Hepatocyte (in vitro differentiated cells): ENCODE measurements at regions not wholly inside any gene's neighbourhood (a gene's known extent, or its start where the extent isn't known, plus 50 kb on each side); places are given as distances from the start of the nearest gene placed in this dataset.

Experiments
- DNase-seq: peaks from one replicate; pipeline ENCODE4 v3.0.0-alpha.2; 2016; ENCODE audit warnings: low spot score
- H2AFZ ChIP-seq: fragments of 200-600 bp; sonication (generic); 2 replicates; pipeline ENCODE4 v1.6.0; 2016; ENCODE audit warnings: antibody characterized with exemption, mild to moderate bottlenecking
- H3K27ac ChIP-seq: fragments of 200-600 bp; sonication (generic); 2 replicates; pipeline ENCODE4 v1.5.1; 2016; ENCODE audit warnings: mild to moderate bottlenecking
- H3K27me3 ChIP-seq: fragments of 200-600 bp; sonication (generic); 2 replicates; pipeline ENCODE4 v1.6.1; 2016
- H3K36me3 ChIP-seq: fragments of 200-600 bp; sonication (generic); replicated peaks from 2 replicates; pipeline ENCODE4 v1.5.1; 2016; ENCODE audit warnings: low read depth; ENCODE audit not compliant: insufficient read depth
- H3K4me1 ChIP-seq: fragments of 200-600 bp; sonication (generic); 2 replicates; pipeline ENCODE4 v1.5.1; 2016; ENCODE audit warnings: mild to moderate bottlenecking, moderate library complexity; ENCODE audit not compliant: insufficient read depth
- H3K4me2 ChIP-seq: fragments of 200-600 bp; sonication (generic); 2 replicates; pipeline ENCODE4 v1.6.0; 2016
- H3K4me3 ChIP-seq: fragments of 200-600 bp; sonication (generic); 2 replicates; pipeline ENCODE4 v1.5.1; 2016; ENCODE audit warnings: mild to moderate bottlenecking
- H3K79me2 ChIP-seq: fragments of 200-600 bp; sonication (generic); 2 replicates; pipeline ENCODE4 v1.6.0; 2017; ENCODE audit warnings: mild to moderate bottlenecking
- H3K9me2 ChIP-seq: fragments of 200-600 bp; sonication (generic); replicated peaks from 2 replicates; pipeline ENCODE4 v1.6.0; 2017; ENCODE audit warnings: mild to moderate bottlenecking; ENCODE audit not compliant: insufficient read depth
- H3K9me3 ChIP-seq: fragments of 200-600 bp; sonication (generic); 2 replicates; pipeline ENCODE4 v1.5.1; 2016; ENCODE audit warnings: low read depth, mild to moderate bottlenecking
- H4K20me1 ChIP-seq: fragments of 200-600 bp; sonication (generic); 2 replicates; pipeline ENCODE4 v1.6.0; 2016; ENCODE audit warnings: mild to moderate bottlenecking; ENCODE audit not compliant: insufficient read depth, poor library complexity, severe bottlenecking
- CTCF ChIP-seq: fragments of 200-600 bp; sonication (generic); IDR thresholded peaks from 2 replicates; pipeline ENCODE4 v1.5.1; 2016; ENCODE audit warnings: antibody characterized with exemption, mild to moderate bottlenecking; ENCODE audit not compliant: poor library complexity
- EZH2 ChIP-seq: fragments of 200-600 bp; sonication (generic); IDR thresholded peaks from 2 replicates; pipeline ENCODE4 v1.6.1; 2016; ENCODE audit warnings: antibody characterized with exemption, mild to moderate bottlenecking, borderline replicate concordance
- EZH2phosphoT487 ChIP-seq: fragments of 200-600 bp; sonication (generic); IDR thresholded peaks from one replicate; pipeline ENCODE4 v1.6.1; 2018; ENCODE audit warnings: antibody characterized with exemption, mild to moderate bottlenecking, low read depth, moderate library complexity; ENCODE audit not compliant: unreplicated experiment, severe bottlenecking
- WGBS: methylation state at CpG from one replicate; pipeline ENCODE4 v1.1.6; 2016; ENCODE audit warnings: low lambda C conversion rate; ENCODE audit errors: missing lambda C conversion rate; 5-methylcytosine and 5-hydroxymethylcytosine counted together

GRCh38 chr4:112840061-112840460 is 203.1 kb downstream of the LARP7 start:
- Histone ChIP-seq H3K4me3 (no peak overlapping the region), H3K27ac (no peak overlapping the region), H3K4me2 (no peak overlapping the region), H4K20me1 (no peaks in the 10 kb centered on the region), H3K9me3 (no peaks in the 10 kb centered on the region), H3K27me3 (no peaks in the 10 kb centered on the region), H3K79me2 (no peaks in the 10 kb centered on the region), H3K4me1 (no peaks in the 10 kb centered on the region), H3K9me2 (no peaks in the 10 kb centered on the region), H2AFZ (no peak overlapping the region), H3K36me3 (no peaks in the 10 kb centered on the region)
- no peak for TF ChIP-seq EZH2
- no peak for TF ChIP-seq CTCF
- no peak for TF ChIP-seq EZH2phosphoT487
- no peak for DNase-seq

GRCh38 chr4:112840619-112841018 is 203.7 kb downstream of the LARP7 start:
- no peaks in the 10 kb centered on the region for H3K36me3 ChIP-seq
- no peak overlapping the region for H3K4me2 ChIP-seq
- H3K9me3 ChIP-seq, result no peaks in the 10 kb centered on the region
- no peaks in the 10 kb centered on the region for H4K20me1 ChIP-seq
- 100% methylated on average over 1 of the region's 1 CpG for WGBS
- no peaks in the 10 kb centered on the region for H3K79me2 ChIP-seq
- no peak for TF ChIP-seq EZH2phosphoT487
- no peak for TF ChIP-seq CTCF
- no peak for TF ChIP-seq EZH2
- no peak for DNase-seq
- no peak overlapping the region for H3K27ac ChIP-seq
- no peak overlapping the region for H3K4me3 ChIP-seq
- no peaks in the 10 kb centered on the region for H3K9me2 ChIP-seq
- no peaks in the 10 kb centered on the region for H3K27me3 ChIP-seq
- H2AFZ ChIP-seq, result no peak overlapping the region
- no peaks in the 10 kb centered on the region for H3K4me1 ChIP-seq

GRCh38 chr4:112842513-112842912 is 205.6 kb downstream of the LARP7 start:
- TF ChIP-seq CTCF (no peak), EZH2 (no peak), EZH2phosphoT487 (no peak)
- DNase-seq, result no peak
- 90% methylated on average over 10 of the region's 10 CpGs for WGBS

GRCh38 chr4:112845386-112845785 is 204.1 kb upstream of the ANK2 start:
- H2AFZ ChIP-seq, result no peak overlapping the region
- TF ChIP-seq CTCF, result no peak
- TF ChIP-seq EZH2phosphoT487, result no peak
- TF ChIP-seq EZH2, result no peak
- no peak overlapping the region for H3K4me2 ChIP-seq
- no peaks in the 10 kb centered on the region for H3K9me3 ChIP-seq
- H3K27me3 ChIP-seq, result no peaks in the 10 kb centered on the region
- WGBS, result 83% methylated on average over 3 of the region's 3 CpGs
- no peaks in the 10 kb centered on the region for H4K20me1 ChIP-seq
- H3K4me1 ChIP-seq, result no peaks in the 10 kb centered on the region
- H3K36me3 ChIP-seq, result no peaks in the 10 kb centered on the region
- H3K4me3 ChIP-seq, result no peak overlapping the region
- H3K79me2 ChIP-seq, result no peaks in the 10 kb centered on the region
- no peaks in the 10 kb centered on the region for H3K9me2 ChIP-seq
- H3K27ac ChIP-seq, result no peak overlapping the region
- DNase-seq, result no peak

More at GRCh38 chr4:112842513-112842912, 205.6 kb downstream of the LARP7 start:
- no peak overlapping the region for H3K4me2 ChIP-seq
- H3K9me3 ChIP-seq, result no peaks in the 10 kb centered on the region
- H3K9me2 ChIP-seq, result no peaks in the 10 kb centered on the region
- H4K20me1 ChIP-seq, result no peaks in the 10 kb centered on the region
- no peaks in the 10 kb centered on the region for H3K27me3 ChIP-seq
- H3K4me3 ChIP-seq, result no peak overlapping the region
- H3K27ac ChIP-seq, result no peak overlapping the region
- no peaks in the 10 kb centered on the region for H3K36me3 ChIP-seq
- H3K79me2 ChIP-seq, result no peaks in the 10 kb centered on the region
- no peaks in the 10 kb centered on the region for H3K4me1 ChIP-seq
- no peak overlapping the region for H2AFZ ChIP-seq
